Stimulated activated CD4-positive, alpha-beta T cell treated with anti-CD3 and anti-CD28 coated beads, Interleukin-4, amount 100 ng/mL, for 24 hours (primary cell): ENCODE measurements at regions not wholly inside any gene's neighbourhood (a gene's known extent, or its start where the extent isn't known, plus 50 kb on each side); places are given as distances from the start of the nearest gene placed in this dataset.

Experiments used
- DNase-seq: peaks from one replicate; pipeline ENCODE4 v3.0.0-alpha.2; 2020

- DNase-seq = no peak
These were observed 119.1 kb upstream of the UBE3A start for GRCh38 chr15:25557926-25558325.

- DNase-seq = no peak
These were observed 117.3 kb upstream of the UBE3A start for GRCh38 chr15:25556136-25556535.

DNA sequence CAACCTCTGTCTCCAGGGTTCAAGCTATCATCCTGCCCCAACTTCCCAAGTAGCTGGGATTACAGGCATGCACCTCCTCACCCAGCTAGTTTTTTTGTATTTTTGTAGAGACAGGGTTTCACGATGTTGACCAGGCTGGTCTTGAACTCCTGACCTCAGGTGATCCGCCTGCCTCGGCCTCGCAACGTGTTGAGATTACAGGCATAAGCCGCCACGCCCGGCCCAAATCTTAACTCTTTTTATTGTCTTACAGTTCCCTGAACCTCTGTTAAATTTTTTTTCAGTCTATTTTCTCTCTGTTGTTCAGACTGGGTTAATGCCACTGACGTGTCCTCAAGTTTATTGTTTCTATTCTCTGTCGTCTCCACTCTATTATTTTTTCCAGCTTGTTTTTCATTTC is 115.8 kb upstream of the UBE3A start:
- no peak for DNase-seq

GRCh38 chr15:25548600-25548999 is 109.8 kb upstream of the UBE3A start:
- DNase-seq = no peak

- no peak for DNase-seq
These were observed 107.1 kb upstream of the UBE3A start for GRCh38 chr15:25545889-25546288.

DNA sequence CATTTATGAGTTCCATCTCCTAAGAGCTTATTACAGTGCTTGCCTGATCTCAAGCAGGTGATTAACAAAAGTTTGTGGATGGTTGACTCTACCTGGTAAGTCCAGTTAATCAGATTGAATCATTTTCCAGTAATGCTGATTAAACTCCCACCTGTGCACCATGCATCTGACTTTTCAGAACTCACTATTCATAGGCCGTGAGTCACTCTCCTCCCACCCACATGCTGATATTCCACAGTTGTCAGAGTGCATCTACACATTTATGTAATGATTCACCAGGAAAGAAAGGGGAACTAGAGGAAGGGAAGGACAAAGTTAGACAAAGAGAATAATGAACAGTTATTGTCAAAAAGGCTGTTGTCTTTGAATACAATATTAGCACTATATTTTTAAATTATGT is 106.2 kb upstream of the UBE3A start:
- DNase-seq = peak; percentile 7

DNA sequence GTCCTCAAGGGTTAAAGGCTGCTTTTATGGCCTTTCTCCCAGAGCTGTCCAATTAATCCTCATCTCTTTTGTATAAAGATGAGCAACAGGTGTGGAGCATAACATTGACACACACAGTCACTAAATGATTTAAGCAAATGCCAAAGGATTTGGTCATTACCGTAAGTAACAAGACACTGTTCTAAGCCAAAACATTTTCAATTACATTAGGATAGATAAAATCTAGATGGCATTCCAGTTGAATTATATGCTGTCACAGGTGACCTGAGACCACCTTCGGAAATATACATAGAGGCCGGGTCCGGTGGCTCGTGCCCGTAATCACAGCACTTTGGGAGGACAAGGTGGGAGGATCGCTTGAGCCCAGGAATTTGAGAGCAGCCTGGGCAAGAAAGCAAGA is 105.3 kb upstream of the UBE3A start:
- no peak for DNase-seq

- DNase-seq = no peak
These were observed 104.4 kb upstream of the UBE3A start for GRCh38 chr15:25543196-25543595.

DNA sequence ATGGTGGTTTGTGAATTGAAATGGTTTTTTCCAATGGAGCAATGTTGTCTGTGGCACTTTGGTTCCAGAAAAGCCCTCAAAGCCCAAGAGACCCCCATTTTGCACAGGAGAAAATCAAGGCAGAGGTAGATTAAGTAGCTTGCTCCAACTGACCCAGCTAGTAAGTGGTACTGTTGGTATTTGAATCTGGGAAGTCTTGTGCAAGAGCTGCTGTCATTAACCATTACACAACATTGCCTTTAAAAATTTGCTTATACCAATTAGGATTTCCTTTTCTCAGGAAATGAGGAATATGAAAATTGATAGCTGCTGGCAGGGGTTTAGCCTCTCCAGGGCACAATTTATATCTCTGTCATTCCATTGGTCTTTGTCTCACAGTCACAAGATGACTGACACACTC is 102.4 kb upstream of the UBE3A start:
- DNase-seq = no peak

DNA sequence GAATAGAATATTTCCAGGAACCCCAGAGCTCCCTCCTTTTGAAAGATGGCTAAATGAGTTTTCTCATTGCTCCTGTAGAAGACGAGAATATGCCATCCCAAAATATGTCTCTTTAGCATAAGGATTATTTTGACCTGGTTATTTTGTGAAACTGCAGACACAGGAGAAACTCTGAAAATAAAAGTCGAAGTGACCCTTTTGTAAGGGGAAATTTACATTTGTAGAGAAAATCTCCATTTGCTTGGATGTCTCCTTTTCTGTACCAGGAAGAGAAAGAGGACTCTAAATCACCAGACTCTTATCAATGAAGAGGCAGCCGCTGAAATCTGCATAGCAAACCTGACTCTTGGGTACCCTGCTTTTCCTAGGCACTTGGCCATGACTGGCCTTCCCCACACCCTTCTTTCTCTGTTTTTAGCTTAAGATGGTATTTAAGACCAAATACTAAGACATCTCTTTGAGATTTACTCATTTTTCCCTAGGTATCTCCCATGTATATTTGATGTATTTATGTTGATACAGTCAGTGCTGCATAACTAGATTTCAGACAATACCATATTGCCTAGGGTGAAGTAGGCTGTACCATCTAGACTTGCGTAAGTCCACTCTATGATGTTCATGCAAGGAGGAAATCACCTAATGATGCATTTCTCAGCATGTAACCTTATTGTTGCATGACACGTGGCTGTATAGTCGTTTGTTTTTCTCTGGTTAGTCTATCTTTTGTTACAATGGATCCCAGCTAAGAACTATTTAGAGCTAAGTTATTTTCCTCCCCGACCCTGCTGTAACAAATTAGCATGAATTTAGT is 98.2 kb upstream of the UBE3A start:
- DNase-seq = no peak

DNA sequence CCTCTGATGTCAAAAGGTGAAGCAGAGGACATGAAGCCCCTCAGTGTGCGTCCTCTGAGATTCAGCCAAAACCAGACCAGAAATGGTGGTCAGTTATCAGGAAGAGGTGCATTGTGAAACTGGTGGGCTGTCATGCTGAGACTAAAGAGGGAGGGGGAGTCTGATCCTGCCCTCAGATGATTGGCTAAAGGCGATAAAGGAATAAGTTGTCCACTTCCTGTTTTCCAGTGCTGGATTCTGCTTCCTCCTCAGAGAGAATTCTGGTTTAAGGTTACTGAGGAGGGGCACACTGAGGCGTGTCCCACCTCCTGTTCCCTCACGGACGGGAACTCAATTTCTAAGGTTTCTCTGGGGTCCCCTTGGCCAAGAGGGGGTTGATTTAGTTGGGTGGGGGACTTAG is 97.0 kb upstream of the UBE3A start:
- DNase-seq = no peak

DNA sequence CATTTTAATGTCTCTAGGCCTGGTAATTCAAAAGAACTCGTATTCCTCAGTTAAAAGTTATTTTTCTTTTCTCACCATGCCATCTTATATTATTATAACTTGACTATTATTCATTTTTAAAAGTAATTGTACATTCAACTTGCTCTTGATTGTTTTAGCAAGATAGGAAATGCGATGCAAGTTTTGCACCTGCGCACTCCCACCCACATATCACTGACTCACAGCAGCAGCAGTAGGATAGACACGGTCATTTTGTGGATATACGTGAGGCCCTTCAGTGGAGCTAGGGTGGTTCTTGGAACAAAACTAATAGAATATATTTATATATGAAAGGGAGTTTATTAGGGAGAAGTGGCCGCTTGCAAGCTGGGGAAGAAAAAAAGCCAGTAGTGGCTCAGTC is 95.5 kb upstream of the UBE3A start:
- DNase-seq = no peak

GRCh38 chr15:25532269-25533140 is 93.7 kb upstream of the UBE3A start:
- no peak for DNase-seq

- no peak for DNase-seq
These were observed 91.0 kb upstream of the UBE3A start for GRCh38 chr15:25529774-25530173.

DNA sequence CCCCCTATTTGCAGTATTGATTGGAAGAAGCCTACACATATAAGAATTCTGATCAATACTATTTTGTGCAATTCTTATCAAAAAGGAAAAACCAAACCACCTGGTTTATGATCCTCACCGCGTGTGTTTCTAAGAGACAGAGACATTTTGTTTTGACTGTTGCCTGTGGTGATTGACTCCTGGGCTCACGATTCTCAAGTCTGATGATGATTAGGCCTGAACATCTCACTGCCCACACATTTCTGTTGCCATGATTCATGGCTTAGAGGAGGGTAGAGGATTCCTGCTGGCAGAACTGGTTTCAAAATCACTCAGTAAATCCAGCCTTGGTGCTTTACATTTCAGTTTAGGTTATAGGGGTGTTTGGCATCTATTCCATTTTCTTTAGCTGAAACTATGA is 88.3 kb upstream of the UBE3A start:
- no peak for DNase-seq

GRCh38 chr15:25525741-25526140 is 86.9 kb upstream of the UBE3A start:
- DNase-seq = no peak

- no peak for DNase-seq
These were observed 76.8 kb upstream of the UBE3A start for GRCh38 chr15:25515633-25516032.

DNA sequence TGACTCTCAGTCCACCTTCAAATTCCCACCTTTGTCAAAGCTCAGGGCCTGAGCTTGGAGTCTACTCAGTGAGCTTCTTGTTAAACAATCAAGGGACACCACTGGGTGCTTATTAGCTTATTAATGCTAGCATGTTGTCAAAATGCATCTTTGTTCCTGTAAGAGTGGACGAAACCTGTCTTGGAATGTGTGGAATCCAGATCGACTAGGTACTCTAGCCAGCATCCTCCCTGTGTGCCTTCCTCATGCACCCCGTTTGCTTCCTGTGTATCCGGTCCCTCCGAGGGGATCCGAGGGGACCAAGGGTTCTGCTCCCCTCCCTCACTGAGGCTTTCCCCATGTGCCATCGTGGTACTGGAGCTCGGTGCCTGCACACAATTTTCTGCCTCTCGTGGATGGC is 75.7 kb upstream of the UBE3A start:
- DNase-seq = no peak

GRCh38 chr15:25512957-25513356 is 74.1 kb upstream of the UBE3A start:
- no peak for DNase-seq

- no peak for DNase-seq
These were observed 71.3 kb upstream of the UBE3A start for GRCh38 chr15:25510146-25510545.

GRCh38 chr15:25509703-25510102 is 70.9 kb upstream of the UBE3A start:
- no peak for DNase-seq

DNA sequence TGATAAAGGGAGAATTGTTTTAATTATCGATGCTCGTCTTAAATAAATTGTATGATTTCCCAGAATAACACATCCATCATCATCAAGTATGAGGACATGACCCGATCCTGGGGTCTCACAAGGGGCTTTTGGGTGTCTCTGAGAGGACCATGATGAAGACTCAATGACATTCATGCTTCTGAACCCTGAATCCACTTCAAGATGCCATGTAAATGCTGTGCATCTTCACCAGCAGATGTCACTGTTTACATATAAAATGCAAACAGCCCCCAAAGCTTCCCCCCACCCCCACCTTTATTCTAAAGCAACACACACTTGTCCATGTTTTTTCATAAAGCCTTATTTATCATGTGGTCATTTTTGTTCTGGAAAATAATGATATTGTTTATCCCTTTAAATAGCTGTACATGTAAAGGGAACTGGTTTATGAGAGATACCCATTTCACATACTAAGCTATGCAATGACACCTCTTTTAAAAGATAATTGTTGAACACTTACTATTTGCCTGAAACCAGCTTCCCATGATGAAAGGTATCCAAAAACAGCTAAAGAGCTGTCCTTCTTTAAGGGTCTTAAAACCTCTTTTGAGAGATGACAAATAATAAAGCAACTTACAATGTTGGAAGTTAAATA is 69.7 kb upstream of the UBE3A start:
- DNase-seq = no peak

DNA sequence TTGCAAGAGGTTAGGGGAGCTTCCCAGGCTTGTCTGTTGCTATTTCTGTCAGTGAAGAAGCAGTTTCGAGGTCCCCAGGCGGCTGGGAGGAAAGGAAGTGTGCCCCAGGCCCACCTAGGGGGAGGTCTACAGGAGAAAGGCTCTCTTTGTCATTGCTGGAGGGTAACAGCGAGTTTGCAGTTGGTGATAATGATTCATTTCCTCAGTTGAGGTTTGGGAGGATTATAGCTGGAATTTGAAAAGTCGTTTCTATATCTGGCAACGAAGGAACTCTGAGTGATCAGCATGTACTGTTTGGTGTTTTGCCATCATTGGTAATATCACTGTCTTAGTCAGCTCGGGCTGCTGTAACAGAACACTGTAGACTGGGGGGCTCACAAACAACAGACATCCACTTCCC is 65.5 kb upstream of the UBE3A start:
- no peak for DNase-seq
